ENCODE measurements at regions not wholly inside any gene's neighbourhood (a gene's known extent, or its start where the extent isn't known, plus 50 kb on each side); places are given as distances from the start of the nearest gene placed in this dataset.

GRCh38 chr19:28726533-28727479 is 486.1 kb downstream of the UQCRFS1 start:
- TF ChIP-seq CTCF (conservative IDR thresholded peaks at IDR 0.05; ENCODE audit: low read length), result no peak
- no peak for TF ChIP-seq EZH2phosphoT487 (IDR thresholded peaks at IDR 0.05; ENCODE audit: borderline replicate concordance)

Measured in Loucy (cell line).